ENCODE measurements at regions not wholly inside any gene's neighbourhood (a gene's known extent, or its start where the extent isn't known, plus 50 kb on each side); places are given as distances from the start of the nearest gene placed in this dataset.

DNA sequence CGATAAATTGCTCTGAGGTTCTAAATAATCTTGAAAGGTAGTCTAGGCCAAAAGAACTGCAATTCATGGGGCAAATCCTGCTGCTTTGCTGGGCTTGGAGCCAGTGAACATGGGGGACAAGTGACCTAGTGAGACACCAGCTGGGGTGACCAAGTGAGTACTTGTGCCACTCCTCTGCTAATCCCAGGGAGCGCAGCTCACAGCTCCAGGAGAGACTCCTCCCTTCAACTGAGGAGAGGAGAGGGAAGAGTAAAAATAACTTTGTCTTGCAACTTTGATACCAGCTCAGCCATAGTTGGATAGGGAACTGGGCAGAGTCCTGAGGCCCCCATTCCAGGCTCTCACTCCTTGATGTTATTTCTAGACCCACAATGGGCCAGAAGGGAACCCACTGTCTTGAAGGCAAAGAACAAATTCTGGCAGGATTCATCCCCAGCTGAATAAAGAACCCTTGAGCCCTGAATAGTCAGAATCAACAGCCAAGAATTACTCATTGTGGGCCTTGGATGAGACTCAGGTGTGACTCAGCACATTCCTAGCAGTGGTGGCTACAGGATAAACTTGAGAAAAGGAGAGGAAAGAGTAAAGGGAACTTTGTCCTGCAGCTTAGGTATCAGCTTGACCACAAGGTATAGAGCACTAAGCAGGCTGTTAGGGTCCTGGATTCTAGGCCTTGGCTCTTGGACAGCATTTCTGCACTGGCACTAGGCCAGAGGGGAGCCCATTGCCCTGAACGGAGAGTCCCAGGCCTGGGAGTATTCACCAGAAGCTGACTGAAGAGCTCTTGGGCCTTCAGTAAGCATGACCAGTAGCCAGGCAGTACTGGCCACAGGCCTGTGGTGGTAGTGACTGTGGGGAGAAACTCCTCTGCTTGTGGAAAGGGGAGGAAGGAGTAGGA lies 288.3 kb upstream of the CDH18 start:
- peak; percentile 20 for DNase-seq (ENCODE audit: low spot score)

DNA sequence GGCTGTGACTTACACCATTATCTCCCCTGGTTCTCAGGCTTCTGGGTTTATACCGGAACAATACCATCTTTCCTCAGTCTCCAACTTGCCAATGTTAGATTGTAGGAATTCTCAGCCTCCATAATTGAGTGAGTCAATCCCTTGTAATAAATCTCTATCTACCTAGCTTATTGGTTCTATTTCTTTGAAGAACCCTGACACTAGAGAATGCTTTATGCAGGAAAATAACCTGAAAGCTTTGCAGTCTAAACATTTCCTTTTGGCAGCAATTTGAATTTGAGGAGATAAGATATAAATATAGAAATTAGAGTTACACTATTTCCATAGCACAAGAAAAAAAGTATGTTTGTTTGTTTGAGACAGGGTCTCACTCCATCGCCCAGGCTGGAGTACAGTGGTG lies 278.1 kb upstream of the CDH18 start:
- no peak for DNase-seq (ENCODE audit: low spot score)

DNA sequence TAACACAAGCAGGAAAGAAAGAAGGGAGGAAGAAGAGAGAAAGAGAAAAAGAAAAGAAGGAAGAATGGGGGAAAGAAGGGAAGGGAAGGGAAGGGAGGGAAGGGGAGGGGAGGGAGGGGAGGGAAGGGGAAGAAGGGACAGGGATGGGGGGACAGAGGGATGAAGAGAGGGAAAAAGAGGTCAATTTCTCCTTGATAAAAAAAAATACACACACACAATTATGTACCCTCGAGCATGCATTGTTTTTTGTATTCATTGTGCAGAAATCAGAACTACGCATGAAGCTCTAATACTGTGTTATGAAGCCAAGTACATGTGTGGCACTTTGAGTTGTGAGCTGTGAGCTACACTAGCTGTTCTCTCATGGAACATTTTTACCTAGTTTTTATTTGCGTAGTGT lies 274.9 kb upstream of the CDH18 start:
- DNase-seq (ENCODE audit: low spot score) = no peak

DNA sequence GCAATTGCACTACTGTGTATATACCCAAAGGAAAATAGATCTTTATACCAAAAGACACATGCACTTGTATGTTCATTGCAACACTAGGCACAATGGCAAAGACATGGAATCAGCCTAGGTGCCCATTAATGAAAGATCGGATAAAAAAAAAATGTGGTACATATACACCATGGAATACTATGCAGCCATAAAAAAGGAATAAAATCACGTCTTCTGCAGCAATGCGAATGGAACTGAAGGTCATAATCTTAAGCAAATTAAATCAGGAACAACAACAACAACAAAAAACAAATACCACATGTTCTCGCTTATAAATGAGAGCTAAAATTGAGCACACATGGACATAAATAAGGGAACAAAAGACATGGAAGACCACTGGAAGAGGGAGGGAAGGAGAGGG lies 266.7 kb upstream of the CDH18 start:
- DNase-seq (ENCODE audit: low spot score) = no peak

DNA sequence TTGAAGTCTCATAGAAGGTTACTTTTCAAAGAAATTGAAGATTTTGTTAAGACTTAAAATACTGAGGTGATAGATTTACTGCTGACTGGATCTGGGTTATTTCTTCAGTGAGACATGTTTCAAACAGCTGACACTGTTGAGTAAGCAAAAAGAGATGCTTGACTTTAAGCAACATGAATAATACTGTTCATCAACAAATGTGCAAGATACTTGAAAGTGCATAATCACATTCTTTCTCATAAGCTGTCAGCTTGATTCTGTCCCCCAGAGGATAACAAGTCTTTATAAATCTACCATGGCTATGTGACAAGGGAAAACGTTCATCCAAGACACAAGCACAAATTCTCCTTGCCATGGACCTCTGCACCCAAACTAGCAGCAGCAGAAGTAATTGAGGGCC lies 260.1 kb upstream of the CDH18 start:
- no peak for DNase-seq (ENCODE audit: low spot score)

DNA sequence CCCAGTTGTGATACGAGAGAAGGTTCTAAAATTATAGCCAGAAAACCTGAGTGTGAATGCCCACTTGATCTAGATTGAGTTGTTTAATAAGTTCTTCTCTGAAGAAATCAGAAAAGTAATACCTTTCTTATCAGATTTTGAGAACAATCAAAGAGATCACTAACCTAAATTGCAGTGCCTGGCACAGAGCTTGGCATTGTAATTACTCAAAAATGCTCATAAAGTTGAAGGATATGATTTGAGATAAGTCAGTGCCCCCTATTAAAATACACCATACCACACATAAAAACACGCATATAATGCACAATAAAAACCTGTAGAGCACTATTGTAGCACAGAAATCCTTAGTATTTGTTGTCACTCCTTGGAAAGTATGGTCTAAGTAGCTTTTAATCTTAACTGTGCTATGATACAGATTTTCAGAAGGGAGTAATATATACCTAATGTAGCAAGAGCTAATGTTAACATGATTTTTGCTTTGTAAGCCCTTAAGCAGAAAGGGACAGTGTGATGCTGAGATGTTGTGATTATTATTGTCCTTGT lies 257.5 kb upstream of the CDH18 start:
- DNase-seq (ENCODE audit: low spot score) = no peak

DNA sequence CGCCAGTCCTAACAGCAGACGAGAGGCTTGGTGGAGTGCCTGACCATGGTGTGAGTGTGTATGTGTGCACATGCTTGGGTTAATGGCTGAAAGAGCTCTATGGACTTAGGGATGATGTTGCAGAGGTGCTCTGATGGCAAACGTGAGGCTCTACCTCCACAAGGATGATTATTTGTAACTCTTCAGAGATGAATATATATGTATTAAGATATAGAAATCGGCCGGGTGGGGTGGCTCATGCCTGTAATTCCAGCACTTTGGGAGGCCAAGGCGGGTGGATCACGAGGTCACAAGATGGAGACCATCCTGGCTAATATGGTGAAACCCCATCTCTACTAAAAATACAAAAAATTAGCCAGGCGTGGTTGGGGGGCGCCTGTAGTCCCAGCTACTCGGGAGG lies 253.4 kb upstream of the CDH18 start:
- no peak for DNase-seq (ENCODE audit: low spot score)

DNA sequence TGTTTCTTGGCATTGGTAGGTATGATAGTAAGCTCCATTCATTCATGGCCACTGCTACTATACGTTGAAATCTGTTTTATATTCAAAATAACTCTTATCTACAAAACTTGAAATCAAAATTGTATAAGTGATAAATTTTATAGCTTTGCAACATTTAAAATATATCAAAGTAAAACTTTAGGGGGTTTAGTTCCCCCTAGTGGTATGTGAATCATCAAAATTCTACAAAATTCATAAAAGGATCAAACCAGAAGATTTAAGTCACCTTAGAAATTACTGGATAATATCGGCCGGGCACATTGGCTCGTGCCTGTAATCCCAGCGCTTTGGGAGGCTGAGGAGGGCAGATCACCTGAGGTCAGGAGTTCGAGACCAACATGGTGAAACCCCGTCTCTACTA lies 243.0 kb upstream of the CDH18 start:
- DNase-seq (ENCODE audit: low spot score) = no peak

DNA sequence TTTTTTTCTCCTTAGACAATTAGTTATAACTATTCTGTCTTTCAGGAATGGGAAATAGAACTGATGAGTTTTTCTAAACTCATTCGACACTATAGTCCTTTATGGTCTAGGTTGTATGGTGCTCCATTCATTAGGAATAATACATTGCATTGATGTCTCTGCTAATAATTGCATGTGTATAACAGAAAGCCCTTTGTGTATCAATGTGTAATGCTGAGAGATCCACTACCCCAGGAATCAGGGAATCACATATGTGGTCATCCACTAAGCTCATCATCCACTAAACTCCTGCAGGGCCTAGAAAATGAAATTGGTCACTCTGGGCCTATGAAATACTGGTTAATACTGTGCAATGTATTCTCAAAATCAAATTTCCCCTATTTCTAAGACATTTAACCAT lies 242.0 kb upstream of the CDH18 start:
- peak; percentile 41 for DNase-seq (ENCODE audit: low spot score)

DNA sequence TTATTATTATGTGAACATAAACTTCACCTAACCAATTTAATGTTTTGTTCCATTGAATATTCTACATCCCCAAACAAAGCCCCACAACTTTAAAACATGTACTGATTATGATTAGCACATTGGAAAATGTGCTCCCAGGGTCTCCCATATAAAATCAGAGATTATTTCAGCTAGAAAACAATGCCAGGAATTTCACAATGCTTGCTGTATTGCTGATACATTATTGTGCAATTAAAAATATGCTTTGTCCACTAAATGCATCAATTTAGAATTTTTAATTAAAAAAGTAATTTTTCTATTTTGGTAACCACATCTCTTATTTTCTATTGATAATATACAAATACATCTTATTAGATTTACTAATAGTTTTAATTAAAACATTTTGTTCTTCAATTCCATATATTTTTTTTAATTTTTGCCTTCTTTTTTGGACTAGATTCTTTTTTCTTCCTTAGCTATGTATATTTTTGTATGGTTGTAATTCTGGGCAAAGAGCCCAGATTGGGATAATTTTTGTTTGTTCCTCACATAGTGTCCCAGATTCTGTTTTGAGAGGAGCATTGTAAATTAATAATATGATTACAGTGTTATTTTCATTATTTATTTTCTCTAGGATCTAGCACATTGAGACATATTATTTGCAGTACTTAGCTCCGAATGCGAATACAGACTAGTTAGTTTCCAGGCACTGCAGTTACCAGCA lies 241.5 kb upstream of the CDH18 start:
- DNase-seq (ENCODE audit: low spot score) = no peak

DNA sequence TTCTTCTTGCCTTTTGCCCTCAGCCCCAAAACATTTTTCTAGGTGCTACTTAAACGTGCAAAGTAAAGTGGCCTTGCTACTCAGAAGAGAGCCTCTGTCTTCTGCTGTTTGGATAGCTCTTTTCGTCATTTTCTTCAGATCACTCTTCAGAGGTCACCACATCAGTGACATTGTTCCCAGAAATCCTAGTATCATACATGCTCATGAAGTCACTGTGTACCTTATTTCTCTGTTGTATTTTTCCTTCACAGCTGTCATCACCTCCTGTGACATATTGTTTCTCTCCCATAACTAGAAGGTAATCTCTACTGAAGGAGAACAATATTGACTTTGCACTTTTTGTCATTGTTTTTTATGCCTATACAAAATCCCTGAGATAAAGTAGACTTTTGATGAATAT lies 237.0 kb upstream of the CDH18 start:
- DNase-seq (ENCODE audit: low spot score) = no peak

DNA sequence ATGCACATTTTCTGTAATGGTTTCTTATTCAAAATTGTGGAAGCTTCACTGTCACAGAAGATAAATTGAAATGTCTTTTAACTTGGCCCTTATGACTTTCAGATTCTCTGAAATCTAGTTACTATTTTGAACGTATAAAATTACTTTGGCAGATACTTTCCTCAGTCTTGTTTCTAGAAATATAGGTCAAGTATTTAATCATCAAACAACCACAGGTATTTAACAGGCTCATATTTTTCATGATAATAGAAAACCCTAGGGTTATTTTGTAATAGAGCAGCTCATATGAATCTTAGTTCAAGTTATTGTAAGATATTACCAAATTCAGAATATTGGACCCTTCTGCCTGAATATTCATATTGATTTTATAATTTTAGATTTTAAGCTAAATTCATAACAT lies 236.0 kb upstream of the CDH18 start:
- no peak for DNase-seq (ENCODE audit: low spot score)

DNA sequence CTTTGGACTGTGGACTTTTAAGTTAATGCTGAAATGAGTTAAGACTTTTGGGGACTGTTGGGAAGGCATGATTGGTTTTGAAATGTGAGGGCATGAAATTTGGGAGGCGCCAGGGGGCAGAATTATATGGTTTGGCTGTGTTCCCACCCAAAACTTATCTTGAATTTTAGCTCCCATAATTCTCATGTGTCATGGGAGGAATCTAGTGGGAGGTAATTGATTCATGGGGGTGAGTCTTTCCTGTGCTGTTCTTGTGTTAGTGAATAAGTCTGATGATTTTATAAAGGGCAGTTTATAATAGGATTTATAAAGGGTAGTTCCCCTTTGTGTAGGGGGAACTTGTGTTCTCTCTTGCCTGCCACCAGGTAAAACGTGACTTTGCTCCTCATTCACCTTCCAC lies 235.5 kb upstream of the CDH18 start:
- no peak for DNase-seq (ENCODE audit: low spot score)

DNA sequence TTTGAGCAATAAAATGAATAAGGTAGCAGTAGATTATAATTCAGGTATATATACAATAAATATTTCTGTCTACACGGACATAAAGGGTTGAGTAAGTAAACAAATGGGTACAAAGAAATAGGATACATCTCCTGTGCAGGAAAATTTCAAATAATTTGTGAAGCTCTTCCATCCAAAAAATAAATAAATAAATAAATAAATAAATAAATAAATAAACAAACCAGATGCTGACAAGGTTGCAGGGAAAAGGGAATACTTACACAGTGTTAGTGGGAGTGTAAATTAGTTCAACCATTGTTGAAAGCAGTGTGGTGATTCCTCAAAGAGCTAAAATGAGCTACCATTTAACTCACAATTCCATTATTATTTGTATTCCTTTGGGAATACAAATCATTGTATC lies 227.3 kb upstream of the CDH18 start:
- DNase-seq (ENCODE audit: low spot score) = no peak

DNA sequence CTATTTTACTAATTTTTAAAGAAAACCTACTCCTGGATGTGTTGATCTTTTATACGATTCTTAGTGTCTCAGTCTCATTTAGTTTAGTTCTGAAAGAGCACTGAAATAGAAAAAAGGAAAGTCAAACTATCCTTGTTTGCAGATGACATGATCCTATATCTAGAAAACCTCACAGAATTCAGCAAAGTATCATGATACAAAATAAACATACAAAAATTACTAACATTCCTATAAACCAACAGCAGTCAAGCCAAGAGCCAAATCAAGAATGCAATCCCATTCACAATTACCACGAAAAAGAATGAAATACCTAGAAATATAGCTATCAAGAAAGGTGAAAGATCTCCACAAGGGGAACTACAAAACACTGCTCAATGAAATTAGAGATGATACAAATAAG lies 225.8 kb upstream of the CDH18 start:
- no peak for DNase-seq (ENCODE audit: low spot score)

DNA sequence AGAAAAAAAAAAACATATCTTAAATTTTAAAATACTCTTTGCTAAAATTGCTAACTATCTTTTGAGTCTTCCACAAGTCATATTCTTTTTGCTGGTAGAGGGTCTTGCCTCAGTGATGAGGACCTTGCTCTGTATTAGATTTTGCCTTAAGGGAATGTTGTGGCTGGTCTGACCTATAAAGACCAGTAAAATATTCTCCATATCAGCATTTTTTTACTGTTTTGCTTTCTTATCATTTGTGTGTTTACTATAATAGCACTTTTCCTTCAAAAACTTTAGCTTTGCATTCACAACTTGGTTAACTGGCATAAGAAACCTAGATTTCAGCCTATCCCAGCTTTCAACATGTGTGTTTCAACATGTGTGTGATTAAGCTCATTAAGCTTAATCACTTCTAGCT lies 224.7 kb upstream of the CDH18 start:
- no peak for DNase-seq (ENCODE audit: low spot score)

DNA sequence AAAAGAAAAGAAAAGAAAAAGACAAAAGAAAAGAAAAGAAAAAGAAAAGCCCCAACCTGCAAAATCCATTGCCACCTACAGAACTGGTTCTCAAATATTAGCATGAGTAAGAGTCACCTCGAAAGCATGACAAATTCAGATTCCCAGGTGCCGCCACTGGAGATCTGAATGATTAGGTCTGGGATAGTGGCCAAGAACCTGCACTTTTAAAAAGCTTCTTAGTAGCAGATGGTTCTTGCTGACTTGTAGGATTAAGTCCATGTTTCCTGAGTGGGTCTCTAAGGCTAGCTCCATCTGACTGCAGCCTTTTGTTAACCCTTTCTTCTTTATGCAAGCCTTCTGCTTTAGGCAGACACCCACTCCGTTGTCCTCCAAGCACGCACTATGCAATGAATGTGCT lies 178.5 kb upstream of the CDH18 start:
- no peak for DNase-seq (ENCODE audit: low spot score)

DNA sequence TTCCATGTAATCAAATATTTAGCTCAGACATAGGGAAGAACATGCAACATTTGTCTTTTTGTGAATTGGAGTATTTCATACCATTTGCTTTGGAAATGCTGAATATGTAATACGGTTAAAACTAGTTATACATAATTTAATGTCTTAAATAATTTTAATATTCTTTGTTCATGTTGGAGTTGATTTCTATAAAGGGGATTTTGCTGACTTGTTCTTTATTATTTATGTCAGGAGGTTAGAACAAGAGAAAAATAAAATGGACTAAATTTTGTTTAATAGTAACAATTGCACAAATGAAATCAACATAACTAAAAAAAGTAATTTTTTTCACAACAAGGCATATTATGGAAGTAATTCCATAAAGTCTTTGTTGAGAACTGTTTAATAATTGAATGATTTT lies 170.0 kb upstream of the CDH18 start:
- no peak for DNase-seq (ENCODE audit: low spot score)

DNA sequence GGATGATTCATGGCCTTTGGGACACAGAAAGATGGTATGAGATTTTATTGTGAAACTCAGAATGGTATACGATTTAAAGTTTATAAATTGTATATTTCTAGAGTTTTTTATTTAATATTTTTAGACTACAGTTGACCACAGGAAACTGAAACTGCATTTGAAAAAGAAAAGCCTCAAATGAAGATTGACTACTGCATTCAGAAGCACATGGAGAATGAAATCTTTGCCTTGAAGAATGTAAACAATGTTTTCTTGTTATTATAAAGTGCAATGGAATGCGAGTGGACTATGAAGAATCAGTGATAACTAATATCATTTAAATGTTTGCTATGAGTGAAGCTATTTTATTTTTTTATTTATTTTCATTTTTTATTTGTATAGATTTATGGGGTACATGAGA lies 169.1 kb upstream of the CDH18 start:
- DNase-seq (ENCODE audit: low spot score) = no peak

DNA sequence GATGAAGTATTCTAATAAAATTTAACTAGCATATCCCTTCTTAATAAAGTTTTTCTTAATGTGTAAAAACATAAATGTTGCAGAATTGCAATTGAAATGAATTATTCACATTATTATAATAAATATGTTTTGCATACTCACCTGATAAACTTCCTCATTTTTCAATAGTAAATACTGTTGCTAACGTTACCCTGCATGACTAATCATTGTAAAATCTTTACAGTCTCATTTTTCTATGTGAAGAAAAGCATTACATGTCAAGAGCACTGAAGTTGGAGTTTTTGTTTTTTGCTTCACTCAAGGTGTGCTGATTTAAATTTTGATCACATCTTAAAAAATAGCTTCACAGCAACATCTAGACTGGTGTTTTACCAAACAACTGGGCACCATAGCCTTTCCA lies 157.2 kb upstream of the CDH18 start:
- DNase-seq (ENCODE audit: low spot score) = no peak

DNA sequence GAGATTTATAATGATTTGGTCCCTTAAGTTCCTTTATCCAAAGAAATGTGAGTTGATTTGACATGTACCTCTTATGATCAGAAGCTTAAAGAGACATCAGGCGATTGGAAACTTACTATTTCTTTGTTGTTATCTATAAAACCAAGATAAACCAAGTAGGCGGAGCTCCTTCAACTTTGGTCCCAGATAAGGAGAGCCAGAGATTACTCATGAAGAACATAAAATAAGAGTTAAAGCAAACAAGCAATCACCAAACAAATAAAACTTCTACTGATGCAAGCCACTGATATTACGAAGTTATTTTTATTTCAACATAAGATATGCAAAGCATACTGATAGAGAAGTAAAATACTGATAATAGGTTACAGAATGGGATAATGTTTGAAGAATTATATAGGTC lies 141.5 kb upstream of the CDH18 start:
- DNase-seq (ENCODE audit: low spot score) = no peak

DNA sequence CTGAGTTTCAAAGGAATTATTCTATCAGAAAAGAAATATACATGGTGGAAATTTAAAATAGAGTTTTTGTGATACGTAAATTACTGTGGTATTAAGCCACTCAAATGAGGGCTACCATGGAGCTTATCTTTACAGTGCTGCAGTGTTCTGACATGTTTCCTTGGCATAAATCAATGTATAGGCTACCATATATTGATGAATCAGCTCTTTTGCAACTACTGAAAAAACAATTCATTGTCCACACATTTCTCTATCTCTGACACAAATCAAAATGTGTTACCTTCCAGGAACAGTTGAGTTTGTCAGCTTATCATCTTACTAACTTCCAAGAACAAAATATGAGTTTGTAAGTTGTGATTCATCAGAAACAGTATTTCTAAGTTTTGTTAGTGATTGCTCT lies 140.3 kb upstream of the CDH18 start:
- DNase-seq (ENCODE audit: low spot score) = no peak

DNA sequence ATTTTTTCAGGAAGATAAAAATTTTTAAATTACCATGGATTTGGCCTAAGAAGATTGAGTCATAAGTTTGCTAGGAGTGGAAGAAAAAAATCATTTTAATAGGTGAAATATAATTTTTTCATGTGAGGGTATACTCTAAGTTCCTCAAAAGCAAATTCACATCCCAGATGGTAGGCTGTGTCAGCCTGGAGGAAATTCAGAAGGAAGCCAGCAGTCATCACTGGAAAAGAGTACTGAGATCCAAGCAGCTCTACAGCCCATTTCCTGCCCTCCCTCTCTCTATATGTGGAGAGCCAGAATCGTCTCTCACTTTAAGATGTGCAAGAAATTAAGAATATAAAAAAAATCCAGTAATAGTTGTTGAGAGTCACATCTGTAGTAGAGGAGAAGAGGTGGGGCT lies 126.5 kb upstream of the CDH18 start:
- DNase-seq (ENCODE audit: low spot score) = no peak

DNA sequence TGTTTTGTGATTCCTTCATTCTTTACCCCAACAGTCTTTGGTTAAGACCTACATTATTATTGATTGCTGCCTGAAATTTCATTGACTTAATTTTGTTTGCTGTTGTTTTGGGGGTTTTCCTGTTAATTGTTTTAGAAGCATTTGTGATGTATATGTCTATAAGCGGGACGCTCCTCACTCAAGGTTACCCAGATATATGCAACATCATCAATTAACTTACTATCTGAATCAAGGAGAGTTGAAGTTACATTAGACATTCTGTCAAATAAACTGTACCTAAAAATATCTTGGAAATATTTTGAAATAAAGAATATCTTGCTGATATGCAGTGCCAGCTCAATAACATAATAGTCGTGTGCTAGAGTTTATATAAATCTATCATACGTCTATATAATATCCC lies 125.9 kb upstream of the CDH18 start:
- DNase-seq (ENCODE audit: low spot score) = no peak

Data from pons (tissue), 1 donor.